Panc1 (cell line): ENCODE measurements at regions not wholly inside any gene's neighbourhood (a gene's known extent, or its start where the extent isn't known, plus 50 kb on each side); places are given as distances from the start of the nearest gene placed in this dataset.

Experiments
- ATAC-seq: fragments of 200-7000 bp; cut with Tn5 transposase; 2 replicates; pipeline ENCODE4 v1.9.1; 2020; ENCODE audit warnings: mild to moderate bottlenecking, moderate library complexity
- BruUV-seq: library from RNA; stranded (reverse); fragments of 400-500 nt; replicated peaks from 2 replicates; lab custom pipeline; 2021; lab: Mats Ljungman, UMichigan
- CTCF ChIA-PET: fragments of 300-600 bp; sonication (Branson Sonifier 250); formaldehyde crosslinking; loops from one replicate; lab custom pipeline; 2022; ENCODE audit warnings: antibody characterized with exemption; lab: Charles Lee
- POLR2A ChIA-PET: fragments of 300-600 bp; sonication (Branson Sonifier 250); formaldehyde crosslinking; loops from one replicate; lab custom pipeline; 2022; ENCODE audit warnings: antibody characterized with exemption; lab: Charles Lee
- DNase-seq: peaks from one replicate; pipeline ENCODE4 v3.0.0-alpha.2; 2010; ENCODE audit warnings: low read depth, low spot score
- H3K27ac ChIP-seq: 2 replicates; pipeline ENCODE4 v1.5.1; 2011; ENCODE audit warnings: mild to moderate bottlenecking, low read length, inconsistent platforms
- H3K27me3 ChIP-seq: fragments of 200-500 bp; sonication (Bioruptor generic); 2 replicates; pipeline ENCODE4 v1.6.0; 2014; ENCODE audit warnings: low read length, inconsistent platforms; ENCODE audit not compliant: control insufficient read depth, insufficient read depth
- H3K36me3 ChIP-seq: fragments of 200-500 bp; sonication (Bioruptor generic); 2 replicates; pipeline ENCODE4 v1.5.1; 2014; ENCODE audit warnings: inconsistent platforms, mild to moderate bottlenecking, low read length, moderate library complexity; ENCODE audit not compliant: control insufficient read depth, insufficient read depth
- H3K4me1 ChIP-seq: 2 replicates; pipeline ENCODE4 v1.5.1; 2011; ENCODE audit warnings: inconsistent platforms, mild to moderate bottlenecking, low read length, moderate library complexity; ENCODE audit not compliant: control insufficient read depth, insufficient read depth
- H3K4me3 ChIP-seq, 2 experiments: 2 replicates each; pipeline ENCODE4 v1.5.1; 2011 to 2012; ENCODE audit warnings: low read depth in 2 of 2, low read length in 2 of 2, mild to moderate bottlenecking in 2 of 2, inconsistent platforms in 1 of 2, moderate library complexity in 1 of 2
- H3K9me3 ChIP-seq: fragments of 200-500 bp; sonication (Bioruptor generic); 2 replicates; pipeline ENCODE4 v1.5.1; 2014; ENCODE audit warnings: low read depth, mild to moderate bottlenecking, inconsistent platforms, low read length, moderate library complexity; ENCODE audit not compliant: control insufficient read depth, insufficient read depth
- CTCF ChIP-seq: fragments of 450-650 bp; IDR thresholded peaks from 2 replicates; pipeline ENCODE4 v1.5.1; 2017; ENCODE audit warnings: mild to moderate bottlenecking
- POLR2AphosphoS5 ChIP-seq: IDR thresholded peaks from 2 replicates; pipeline ENCODE4 v1.6.1; 2012; ENCODE audit warnings: mild to moderate bottlenecking, low read depth, low read length, moderate library complexity
- REST ChIP-seq, 2 experiments: IDR thresholded peaks; 2 replicates each; pipeline ENCODE4 v1.6.1; 2011 to 2012; ENCODE audit warnings: low read depth in 2 of 2, control low read depth in 1 of 2, low read length in 1 of 2, mild to moderate bottlenecking in 1 of 2, moderate library complexity in 1 of 2; ENCODE audit not compliant: insufficient read depth in 1 of 2
- SIN3A ChIP-seq: IDR thresholded peaks from 2 replicates; pipeline ENCODE4 v1.6.1; 2012; ENCODE audit warnings: low read depth, mild to moderate bottlenecking, low read length, moderate library complexity, borderline replicate concordance; ENCODE audit not compliant: insufficient read depth
- TCF7L2 ChIP-seq: IDR thresholded peaks from 2 replicates; pipeline ENCODE4 v1.6.1; 2011; ENCODE audit warnings: mild to moderate bottlenecking, low read depth, low read length, inconsistent platforms
- in situ Hi-C: cut with HindIII; loops from 2 replicates; pipeline ENCODE4 v1.10.0; 2016; ENCODE audit warnings: low sequenced_read_pairs, low pct_unique_long_range_greater_than_20kb
- intact Hi-C: fragments of 100-400 bp; cut with micrococcal nuclease; formaldehyde crosslinking; loops from one replicate; pipeline ENCODE4 v1.10.0; 2022; ENCODE audit not compliant: unreplicated experiment

- intact Hi-C loops = no loop called here
These were observed 252.1 kb upstream of the KCNMB2 start for GRCh38 chr3:178284181-178284580.

GRCh38 chr3:178288074-178288473, 248.2 kb upstream of the KCNMB2 start:
- Histone ChIP-seq H3K36me3 (no peaks in the 10 kb centered on the region), H3K9me3 (no peaks in the 10 kb centered on the region), H3K4me3 (no peak overlapping the region), H3K4me1 (no peaks in the 10 kb centered on the region), H3K27ac (no peak overlapping the region), H3K27me3 (no peaks in the 10 kb centered on the region)
- POLR2A ChIA-PET = no interaction called here
- no peak for DNase-seq
- in situ Hi-C loops = no loop called here
- intact Hi-C loops = no loop called here
- no peak for TF ChIP-seq POLR2AphosphoS5
- TF ChIP-seq SIN3A = no peak
- no peak for TF ChIP-seq TCF7L2
- TF ChIP-seq CTCF = no peak
- TF ChIP-seq REST (IDR thresholded peaks at IDR 0.05; ENCODE audit: insufficient read depth in 1 of 2, low read depth in 2 of 2, low read length in 1 of 2) = no peak
- BruUV-seq = no TSS peak
- CTCF ChIA-PET = no interaction called here
- ATAC-seq = no peak

More at GRCh38 chr3:178284181-178284580, 252.1 kb upstream of the KCNMB2 start:
- Histone ChIP-seq H3K36me3 (no peaks in the 10 kb centered on the region), H3K27ac (no peak overlapping the region), H3K27me3 (no peaks in the 10 kb centered on the region), H3K4me3 (no peak overlapping the region), H3K4me1 (no peaks in the 10 kb centered on the region), H3K9me3 (peaks cover 10% of the 10 kb centered on the region)
- ATAC-seq (no peak), DNase-seq (no peak)
- ChIA-PET POLR2A (no interaction called here), CTCF (no interaction called here)
- in situ Hi-C loops = no loop called here
- TF ChIP-seq SIN3A (no peak), CTCF (no peak), REST (IDR thresholded peaks at IDR 0.05; ENCODE audit: insufficient read depth in 1 of 2, low read depth in 2 of 2, low read length in 1 of 2) (no peak)
- no TSS peak for BruUV-seq
